ENCODE measurements at regions not wholly inside any gene's neighbourhood (a gene's known extent, or its start where the extent isn't known, plus 50 kb on each side); places are given as distances from the start of the nearest gene placed in this dataset.
A peak's percentile ranks its signal among the peaks of the same experiment; 100 is the strongest.

DNA sequence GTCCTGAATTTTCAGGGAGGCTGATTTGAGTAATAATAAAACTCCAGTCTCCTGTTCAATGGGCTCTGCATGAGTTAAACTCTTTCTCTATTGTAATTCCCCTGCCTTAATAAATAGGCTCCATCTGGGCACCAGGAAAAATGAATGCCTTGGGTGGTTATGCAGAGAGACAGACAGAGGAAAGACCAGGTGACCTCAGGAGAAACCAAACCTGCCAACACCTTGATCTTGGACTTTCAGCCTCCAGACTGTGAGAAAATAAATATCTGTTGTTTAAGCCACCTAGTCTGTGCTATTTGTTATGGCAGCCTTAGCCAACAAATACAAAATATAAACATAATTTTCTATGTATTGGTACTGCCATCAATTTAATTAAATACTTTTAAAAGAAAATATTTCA, 64.8 kb upstream of the RAP2B start:
- TF ChIP-seq, protein P1, sequence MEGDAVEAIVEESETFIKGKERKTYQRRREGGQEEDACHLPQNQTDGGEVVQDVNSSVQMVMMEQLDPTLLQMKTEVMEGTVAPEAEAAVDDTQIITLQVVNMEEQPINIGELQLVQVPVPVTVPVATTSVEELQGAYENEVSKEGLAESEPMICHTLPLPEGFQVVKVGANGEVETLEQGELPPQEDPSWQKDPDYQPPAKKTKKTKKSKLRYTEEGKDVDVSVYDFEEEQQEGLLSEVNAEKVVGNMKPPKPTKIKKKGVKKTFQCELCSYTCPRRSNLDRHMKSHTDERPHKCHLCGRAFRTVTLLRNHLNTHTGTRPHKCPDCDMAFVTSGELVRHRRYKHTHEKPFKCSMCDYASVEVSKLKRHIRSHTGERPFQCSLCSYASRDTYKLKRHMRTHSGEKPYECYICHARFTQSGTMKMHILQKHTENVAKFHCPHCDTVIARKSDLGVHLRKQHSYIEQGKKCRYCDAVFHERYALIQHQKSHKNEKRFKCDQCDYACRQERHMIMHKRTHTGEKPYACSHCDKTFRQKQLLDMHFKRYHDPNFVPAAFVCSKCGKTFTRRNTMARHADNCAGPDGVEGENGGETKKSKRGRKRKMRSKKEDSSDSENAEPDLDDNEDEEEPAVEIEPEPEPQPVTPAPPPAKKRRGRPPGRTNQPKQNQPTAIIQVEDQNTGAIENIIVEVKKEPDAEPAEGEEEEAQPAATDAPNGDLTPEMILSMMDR (conservative IDR thresholded peaks at IDR 0.05; ENCODE audit: low read depth, low read length): no peak
- no peak for DNase-seq (ENCODE audit: low read depth)
- no peak overlapping the region for H3K4me3 ChIP-seq (ENCODE audit: low read depth, low read length)

DNA sequence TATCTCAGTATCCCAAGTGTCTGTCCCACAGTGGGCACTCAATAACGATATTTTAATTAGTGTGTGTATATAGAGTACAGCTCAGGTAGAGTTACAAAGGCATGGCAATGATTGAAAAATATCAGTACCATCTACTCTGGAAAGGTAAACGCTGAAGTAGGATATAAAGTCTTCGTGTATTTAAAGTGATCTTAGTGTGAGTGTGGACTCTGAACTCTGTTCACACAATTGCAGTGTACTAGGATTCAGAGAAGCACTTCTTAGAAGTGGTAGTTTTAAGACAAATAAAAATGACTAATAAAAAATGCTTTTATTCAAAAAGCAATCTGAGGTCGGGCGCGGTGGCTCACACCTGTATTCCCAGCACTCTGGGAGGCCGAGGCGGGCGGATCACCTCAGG, 62.9 kb upstream of the RAP2B start:
- H3K4me3 ChIP-seq (ENCODE audit: low read depth, low read length): no peak overlapping the region
- DNase-seq (ENCODE audit: low read depth): no peak
- TF ChIP-seq, protein P1 (conservative IDR thresholded peaks at IDR 0.05; ENCODE audit: low read depth, low read length): no peak

DNA sequence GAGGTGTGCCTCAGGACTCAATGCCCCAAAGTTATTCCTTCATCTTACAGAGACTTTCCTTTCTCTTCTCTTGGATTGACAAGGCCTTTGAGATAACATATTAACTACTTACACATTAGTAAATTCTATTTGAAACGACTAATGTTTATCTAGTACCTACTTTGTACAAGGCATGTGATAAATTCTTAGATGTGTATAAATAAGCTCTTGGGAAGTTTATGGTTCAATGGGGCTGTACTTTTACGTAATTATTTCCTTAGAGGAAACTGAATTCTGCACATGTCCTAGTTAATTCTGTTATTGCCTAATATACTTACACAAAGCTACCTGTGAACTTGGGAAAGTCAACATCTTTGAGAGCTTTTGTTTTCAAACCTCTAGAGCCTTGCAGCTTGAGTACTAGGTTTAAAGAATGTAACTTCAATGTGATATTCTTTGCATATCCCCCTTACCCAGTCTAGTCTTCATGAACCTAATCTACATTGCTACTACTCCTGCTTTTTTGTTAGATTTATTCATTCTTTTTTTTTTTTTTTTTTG, 58.5 kb upstream of the RAP2B start:
- TF ChIP-seq, protein P1 (conservative IDR thresholded peaks at IDR 0.05; ENCODE audit: low read depth, low read length): no peak
- H3K4me3 ChIP-seq (ENCODE audit: low read depth, low read length): no peak overlapping the region
- peak; percentile 98 for DNase-seq (ENCODE audit: low read depth)

DNA sequence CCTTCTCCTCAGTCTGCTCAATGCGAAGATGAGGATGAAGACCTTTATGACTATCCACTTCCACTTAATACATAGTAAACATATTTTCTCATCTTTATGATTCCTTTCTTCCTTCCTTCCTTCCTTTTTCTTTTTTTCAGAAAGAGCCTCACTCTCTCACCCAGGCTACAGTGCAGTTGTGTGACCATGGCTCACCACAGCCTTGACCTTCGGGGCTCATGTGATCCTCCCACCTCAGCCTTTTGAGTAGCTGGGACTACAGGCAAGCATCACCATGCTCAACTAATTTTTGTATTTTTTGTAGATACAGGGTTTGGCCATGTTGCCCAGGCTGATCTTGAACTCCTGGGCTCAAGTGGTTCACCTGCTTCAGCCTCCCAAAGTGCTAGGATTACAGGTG, 52.0 kb upstream of the RAP2B start:
- TF ChIP-seq, protein P1 (conservative IDR thresholded peaks at IDR 0.05; ENCODE audit: low read depth, low read length): no peak

DNA sequence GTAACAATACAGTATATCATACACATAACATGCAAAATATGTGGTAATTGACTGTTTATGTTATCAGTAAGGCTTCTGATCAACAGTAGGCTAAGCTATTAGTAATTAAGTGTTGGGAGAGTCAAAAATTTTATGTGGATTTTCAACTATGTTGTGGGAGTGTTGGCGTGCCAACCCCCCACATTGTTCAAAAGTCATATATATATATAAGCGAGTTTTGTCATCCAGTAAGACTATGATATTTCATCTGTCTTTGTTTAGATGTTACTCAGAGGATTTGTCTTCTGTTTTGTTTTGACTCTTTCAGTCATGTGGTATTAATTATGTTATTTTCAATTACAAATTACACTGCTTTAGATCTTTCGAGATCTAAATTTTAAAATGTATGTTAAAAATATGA, 51.0 kb upstream of the RAP2B start:
- no peak overlapping the region for H3K4me3 ChIP-seq (ENCODE audit: low read depth, low read length)
- TF ChIP-seq, protein P1 (conservative IDR thresholded peaks at IDR 0.05; ENCODE audit: low read depth, low read length): no peak
- no peak for DNase-seq (ENCODE audit: low read depth)

More for the DNA sequence above, 52.0 kb upstream of the RAP2B start:
- DNase-seq (ENCODE audit: low read depth): no peak
- H3K4me3 ChIP-seq (ENCODE audit: low read depth, low read length): no peak overlapping the region
